Stimulated activated CD8-positive, alpha-beta memory T cell treated with anti-CD3 and anti-CD28 coated beads, Interleukin-4, amount 100 ng/mL, for 24 hours (primary cell): ENCODE measurements at regions not wholly inside any gene's neighbourhood (a gene's known extent, or its start where the extent isn't known, plus 50 kb on each side); places are given as distances from the start of the nearest gene placed in this dataset.

Source experiments
- DNase-seq: peaks from one replicate; pipeline ENCODE4 v3.0.0-alpha.2; 2020; ENCODE audit warnings: low read depth

- DNase-seq, result no peak
Measured at GRCh38 chr5:32503261-32503660, 58.7 kb upstream of the ZFR start.

GRCh38 chr5:32501071-32502002 lies 56.8 kb upstream of the ZFR start:
- DNase-seq, result no peak

- no peak for DNase-seq
Measured at GRCh38 chr5:32500181-32500580, 55.6 kb upstream of the ZFR start.

GRCh38 chr5:32499261-32499660 lies 54.7 kb upstream of the ZFR start:
- no peak for DNase-seq

GRCh38 chr5:32498484-32498883 lies 53.9 kb upstream of the ZFR start:
- no peak for DNase-seq

GRCh38 chr5:32496104-32496503 lies 51.6 kb upstream of the ZFR start:
- DNase-seq, result no peak

GRCh38 chr5:32494827-32495226 lies 50.3 kb upstream of the ZFR start:
- DNase-seq, result no peak
